HG03460 (cell line): ENCODE measurements at regions not wholly inside any gene's neighbourhood (a gene's known extent, or its start where the extent isn't known, plus 50 kb on each side); places are given as distances from the start of the nearest gene placed in this dataset.

Experiments
- ATAC-seq: cut with Tn5 transposase; IDR thresholded peaks from one replicate; pipeline ENCODE4 v1.9.1; 2021; ENCODE audit not compliant: unreplicated experiment

DNA sequence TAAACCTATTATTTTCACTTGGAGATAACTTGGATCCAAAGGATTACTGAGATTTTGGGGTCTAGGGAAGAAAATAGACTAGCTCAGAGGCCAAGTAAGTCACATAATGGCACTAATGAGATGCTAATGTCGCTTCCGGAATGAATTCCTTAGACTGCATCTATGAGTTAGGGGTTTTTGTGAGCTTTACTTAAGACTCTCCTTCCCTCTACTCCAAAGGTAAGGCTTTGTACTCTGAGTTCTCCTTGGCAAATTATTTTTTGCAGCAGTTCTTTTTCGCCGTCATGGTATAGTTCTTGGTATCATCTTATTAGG is 143.9 kb upstream of the KLF14 start:
- no peak for ATAC-seq

DNA sequence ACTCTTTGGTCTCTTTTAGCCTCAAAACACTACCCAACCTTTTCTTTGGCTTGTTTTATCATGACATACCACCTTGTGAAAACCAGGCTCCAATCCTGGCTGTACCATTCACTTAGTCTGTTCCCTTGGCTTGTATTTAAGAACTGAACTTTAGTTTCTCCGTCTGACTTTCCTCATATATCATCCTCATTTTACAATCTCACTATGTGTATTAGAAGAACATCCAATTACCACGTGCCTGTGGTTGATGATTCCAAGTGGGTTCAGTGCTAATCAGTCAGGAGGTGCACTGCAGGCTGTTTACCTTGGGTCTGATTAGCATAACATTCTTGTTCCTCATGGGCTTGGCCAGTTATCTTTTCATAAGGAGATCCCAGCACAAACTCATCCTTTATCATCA is 144.8 kb upstream of the KLF14 start:
- no peak for ATAC-seq

DNA sequence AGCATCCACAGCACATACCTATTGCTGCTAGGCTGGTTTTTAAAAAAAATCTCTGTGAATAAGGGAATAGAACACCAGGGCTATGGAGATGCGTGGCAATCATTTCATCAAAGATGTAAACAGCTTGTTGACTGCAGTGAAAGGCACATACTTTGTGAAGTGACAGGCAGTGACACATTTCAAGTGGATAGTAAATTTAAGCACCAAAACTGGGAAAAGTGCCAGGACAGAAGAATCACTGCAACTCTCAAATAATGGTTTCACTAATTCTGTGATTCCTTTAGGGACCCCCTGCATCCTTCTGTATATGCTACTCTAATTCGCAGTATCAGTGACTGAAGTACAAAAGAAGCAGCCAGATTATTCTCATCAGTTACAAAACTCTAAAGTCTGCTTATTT is 145.2 kb upstream of the KLF14 start:
- ATAC-seq, result no peak

DNA sequence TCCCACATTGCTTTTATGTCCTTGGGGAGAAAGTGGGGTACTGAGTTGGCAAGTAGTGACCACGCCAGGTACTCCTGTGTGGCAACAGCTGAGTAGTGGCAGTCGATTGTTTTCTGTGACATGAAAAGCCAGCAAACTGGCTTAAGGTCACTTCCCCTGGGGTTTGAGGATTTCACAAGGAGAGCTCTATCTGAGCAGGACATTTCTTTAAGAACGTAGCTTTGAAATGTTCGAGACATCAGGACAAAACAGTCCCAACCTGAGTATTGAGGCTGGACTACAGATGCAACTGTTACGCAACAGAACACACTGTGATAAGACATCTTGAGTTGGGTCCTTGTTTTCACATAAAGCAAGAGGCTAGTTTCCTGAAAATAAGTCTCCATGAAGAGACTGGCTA is 146.7 kb upstream of the KLF14 start:
- no peak for ATAC-seq

DNA sequence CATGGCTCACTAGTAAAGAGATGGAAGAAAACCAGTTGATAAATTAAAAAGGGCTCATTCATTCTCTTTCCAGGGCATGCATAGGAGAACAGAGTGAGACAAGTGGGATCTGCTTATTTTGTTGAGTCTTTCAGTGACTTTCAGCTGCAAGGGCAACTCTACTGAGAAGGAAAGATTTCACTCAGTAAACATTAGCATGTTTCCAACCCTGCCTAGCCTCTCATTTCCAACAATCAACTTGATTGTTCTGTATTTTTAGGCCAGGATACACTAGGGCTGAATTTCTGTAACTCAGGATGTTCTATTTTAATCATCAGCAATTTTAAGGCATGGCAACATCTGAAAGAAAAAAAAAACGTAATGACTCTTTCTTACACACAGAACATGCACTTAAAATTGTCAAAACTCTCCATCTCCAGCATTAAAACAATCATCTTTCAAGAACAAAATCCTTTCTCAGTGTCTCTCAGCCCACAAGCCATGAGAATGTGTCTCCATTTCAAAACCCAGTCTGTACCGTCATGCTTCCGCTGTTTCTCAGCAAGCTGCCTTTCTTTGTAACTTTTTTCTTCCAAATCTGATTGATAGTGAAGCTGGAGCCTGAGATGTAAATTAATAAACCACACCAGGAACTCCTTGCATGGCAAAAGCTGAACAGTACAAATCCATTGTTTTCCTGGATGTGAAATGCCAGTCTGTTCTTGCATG is 147.2 kb upstream of the KLF14 start:
- ATAC-seq, result no peak

DNA sequence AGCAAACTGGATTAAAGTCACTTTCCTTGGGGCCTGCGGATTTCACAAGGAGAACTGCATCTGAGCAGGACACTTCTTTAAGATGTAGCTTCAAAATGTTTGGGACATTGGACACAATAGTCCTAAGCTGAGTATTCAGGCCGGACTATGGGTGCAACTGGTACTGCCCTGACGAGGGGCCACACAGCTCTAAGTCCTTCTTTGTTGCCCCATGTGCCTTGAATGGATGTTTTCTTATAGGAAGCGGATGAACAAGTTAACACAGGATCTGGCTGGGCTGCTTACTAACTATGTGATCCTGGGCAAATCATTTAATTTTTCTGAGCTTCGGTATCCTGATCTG is 147.8 kb upstream of the KLF14 start:
- ATAC-seq, result no peak

DNA sequence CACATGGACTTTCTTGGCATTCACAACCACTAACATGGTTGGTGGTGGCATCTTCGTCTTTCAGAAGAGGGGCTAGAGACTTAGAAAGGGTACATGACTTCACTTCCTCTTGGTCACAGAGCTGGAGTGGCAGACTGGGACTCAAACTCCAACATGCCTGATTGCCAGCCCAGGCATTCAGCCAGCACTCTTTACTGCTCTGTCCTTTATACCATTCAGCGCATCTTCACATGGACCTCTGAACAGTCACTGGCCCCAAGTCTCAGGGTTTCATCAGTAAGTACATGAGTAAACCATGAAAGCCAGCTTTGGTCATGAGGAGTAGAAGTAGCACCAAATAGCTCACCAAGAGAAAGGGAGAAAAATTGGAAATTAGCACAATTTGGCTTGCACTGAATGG is 148.4 kb upstream of the KLF14 start:
- ATAC-seq, result no peak

DNA sequence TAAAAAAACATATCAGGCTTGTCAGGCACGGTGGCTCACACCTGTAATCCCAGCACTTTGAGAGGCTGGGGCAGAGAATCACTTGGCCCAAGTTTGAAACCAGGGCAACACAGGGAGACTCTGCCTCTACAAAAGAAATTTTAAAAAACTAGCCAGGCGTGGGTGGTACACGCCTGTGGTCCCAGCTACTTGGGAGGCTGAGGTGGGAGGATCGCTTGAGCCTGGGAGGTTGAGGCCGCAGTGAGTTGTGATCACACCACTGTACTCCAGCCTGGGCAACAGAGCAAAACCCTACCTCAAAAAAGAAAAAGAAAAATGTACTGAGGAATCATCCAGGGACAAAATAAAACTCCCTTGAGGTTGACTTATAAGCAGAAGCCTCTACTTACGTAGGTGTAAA is 149.9 kb upstream of the KLF14 start:
- no peak for ATAC-seq

DNA sequence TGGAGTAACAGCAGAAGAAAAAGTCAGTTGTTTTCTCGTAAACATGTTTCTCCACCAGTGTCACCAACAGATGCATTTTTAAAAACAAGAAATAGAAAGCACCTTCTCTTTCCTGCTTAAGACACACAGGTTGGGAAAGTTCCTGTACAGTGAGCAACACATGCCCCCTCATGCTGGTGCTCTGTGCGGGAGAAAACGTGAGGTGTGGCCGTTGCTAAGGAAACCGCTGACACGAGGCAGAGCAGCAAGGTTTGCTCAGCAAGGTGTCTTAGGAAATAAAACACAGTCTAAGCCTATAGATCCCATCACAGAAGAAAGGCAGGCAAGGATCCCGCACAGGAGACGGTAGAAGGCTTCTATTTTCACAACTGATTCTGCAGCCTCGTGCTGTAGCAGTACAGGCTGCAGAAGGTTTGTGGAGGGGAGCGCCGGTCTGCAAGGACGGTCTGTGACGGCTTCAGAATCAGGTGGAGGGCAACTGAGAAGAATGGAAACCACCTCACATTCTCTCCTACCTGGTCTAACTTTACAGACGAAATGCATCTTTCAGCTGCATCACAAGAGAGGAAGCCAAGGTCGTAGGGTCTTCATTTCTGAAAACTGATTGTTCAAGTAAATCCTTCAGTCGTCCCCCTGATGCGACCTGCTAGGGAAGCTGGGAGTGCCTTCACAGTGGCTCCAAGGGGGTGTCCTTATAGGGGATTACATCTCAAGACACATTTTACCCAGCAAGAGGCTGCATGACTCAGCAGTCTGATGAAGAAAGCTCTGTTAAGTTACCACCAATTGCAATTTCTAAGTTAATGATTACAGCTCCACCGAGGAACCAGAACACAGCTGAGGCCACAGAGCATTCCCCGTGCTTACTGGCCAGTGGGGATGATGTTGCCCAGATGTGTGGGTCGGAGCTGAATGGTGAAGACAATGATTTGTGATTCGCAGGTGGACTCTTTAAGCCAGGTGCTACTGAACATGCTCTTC is 150.7 kb upstream of the KLF14 start:
- peak; percentile 52 for ATAC-seq

DNA sequence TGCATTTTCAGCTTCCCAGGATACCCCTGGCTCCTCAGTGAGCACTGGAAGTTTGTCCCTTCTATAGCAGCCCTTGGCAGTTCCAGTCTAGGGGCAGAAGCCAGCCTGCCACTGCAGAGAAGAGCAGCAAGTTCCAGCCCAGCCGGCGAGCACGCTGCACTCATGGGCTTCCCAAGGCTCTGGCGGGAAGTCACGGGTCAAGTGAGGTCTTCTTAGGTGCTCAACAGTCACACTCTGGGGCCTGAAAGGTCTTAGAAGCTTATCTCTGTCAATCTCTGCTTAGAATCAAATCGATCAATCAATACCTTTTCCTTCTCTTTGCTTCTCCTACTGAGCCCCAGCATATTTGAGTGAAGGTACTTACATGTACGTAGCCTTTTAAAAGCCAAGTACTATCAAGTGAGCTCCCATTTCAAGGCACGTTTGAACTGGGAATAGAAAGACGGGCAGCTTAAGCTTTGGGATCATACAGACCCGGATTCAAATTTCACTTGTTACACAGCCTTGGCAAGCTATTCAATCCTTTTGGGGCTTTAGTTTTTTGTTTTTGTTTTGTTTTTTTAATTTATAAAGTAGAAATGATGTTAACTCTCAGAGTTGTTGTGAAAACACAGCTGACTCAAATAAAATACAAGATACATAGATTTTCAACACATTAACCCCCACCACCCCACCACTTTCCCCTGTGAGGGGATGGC is 152.6 kb upstream of the KLF14 start:
- no peak for ATAC-seq

DNA sequence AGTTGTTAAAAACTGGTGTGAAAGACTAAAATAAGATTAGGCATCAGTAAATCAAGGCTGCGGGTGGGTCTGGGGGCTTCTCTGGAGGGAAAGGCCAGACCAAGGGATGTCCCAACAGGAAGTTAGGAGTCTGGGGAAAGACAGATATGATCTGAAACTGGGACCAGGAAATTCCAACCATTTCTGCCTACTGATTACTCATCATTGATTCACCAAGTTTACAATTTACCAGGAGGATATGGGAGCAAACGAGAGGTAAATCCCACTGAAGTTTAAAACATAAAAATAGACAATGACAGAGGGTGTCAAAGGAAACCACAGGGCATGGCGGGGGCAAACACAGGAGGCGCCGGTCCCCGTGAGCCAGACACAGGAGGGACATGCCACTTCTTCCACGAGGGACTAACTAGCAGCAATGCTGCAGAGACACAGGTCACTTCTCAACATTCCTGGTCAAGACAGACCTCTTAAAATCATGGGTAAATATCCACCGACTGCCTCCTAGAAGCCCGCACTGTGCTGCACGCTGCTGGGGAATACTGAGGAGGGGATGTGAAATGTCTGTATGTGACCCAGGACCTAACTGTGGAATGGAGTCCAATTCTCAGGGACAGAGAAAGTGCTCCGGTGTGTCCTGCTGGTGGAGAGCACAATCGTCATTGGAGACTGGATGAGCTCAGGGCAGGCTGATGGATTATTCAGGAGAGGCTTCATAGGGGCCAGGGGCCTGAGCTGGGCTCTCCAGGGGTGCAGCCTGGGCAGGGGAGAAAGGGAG is 153.4 kb upstream of the KLF14 start:
- ATAC-seq, result no peak

DNA sequence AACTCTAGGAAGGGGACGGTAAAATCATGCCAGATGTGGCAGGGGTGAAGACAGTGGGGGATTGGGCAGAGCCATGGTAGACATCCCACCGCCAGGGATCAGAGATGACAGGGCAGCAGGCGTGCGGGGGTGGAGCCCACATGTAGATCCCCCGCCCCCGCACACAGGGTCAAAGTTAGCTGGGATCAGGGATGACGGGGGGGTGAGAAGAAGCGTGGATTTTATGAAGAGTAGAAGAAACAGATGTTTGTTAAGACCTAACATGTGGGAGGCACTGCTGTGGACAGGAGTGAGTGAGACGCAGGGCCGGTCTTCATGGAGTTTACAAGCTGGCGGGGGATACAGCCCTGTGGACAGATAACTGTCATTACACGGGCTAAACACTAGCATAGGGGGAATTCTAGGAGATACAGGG is 154.0 kb upstream of the KLF14 start:
- ATAC-seq, result no peak

DNA sequence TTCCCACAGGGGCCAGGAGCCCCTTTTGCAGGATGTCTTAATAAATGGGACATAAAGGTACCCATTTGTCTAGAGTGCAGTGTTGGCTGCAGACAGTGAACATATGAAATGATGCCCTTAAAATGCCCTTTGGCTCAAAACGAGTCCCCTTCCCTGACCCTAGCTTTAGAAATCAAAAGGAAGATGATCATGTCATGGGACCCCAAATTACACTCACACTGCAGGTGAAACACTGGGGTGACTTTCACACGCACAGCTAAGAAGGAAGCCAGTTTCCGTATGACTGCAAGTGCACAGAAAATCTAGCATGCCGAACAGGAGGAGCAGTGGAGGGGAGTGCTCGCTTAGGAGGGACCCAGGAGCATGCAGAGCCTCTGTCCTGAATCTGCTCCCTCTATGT is 154.5 kb upstream of the KLF14 start:
- ATAC-seq, result no peak

DNA sequence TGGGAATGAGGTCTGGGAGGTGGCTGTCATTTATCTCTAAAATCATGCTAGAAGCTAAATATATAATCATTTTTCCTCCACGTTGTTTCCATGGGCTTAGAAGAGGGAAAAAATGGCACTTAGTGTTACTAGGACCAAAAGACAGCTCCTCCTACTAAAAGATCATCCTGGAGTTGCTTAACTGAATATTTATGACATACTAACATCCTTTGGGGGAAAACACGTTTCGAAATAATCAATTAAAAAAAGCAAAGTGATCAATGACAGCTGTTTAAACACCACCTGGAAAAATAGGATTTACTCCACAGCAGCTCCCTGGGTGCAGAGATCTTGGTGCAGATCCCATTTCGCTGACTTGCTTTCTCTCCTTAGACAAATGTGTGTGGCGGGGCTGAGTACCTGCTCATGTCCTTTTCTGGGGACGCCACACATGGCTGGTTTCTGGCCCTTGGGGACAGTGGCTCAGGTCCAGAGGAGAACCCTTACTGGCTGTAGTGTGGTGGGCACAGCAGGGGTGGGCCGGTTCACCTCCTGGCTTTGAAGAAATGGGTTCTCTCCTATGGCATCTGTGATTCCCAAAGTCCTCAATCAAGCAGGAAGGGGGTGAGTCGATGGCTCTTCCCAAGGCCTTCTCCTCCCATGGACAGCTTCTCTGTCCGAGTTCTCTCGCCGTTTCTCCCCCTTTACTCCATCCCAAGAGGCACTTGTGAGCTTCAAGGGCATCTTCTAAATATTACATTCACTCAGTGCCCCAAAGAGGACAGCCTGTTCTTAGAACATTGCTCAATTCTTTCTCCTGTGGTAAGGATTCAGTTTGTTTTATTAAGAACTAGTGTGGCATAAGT is 156.4 kb upstream of the KLF14 start:
- no peak for ATAC-seq

DNA sequence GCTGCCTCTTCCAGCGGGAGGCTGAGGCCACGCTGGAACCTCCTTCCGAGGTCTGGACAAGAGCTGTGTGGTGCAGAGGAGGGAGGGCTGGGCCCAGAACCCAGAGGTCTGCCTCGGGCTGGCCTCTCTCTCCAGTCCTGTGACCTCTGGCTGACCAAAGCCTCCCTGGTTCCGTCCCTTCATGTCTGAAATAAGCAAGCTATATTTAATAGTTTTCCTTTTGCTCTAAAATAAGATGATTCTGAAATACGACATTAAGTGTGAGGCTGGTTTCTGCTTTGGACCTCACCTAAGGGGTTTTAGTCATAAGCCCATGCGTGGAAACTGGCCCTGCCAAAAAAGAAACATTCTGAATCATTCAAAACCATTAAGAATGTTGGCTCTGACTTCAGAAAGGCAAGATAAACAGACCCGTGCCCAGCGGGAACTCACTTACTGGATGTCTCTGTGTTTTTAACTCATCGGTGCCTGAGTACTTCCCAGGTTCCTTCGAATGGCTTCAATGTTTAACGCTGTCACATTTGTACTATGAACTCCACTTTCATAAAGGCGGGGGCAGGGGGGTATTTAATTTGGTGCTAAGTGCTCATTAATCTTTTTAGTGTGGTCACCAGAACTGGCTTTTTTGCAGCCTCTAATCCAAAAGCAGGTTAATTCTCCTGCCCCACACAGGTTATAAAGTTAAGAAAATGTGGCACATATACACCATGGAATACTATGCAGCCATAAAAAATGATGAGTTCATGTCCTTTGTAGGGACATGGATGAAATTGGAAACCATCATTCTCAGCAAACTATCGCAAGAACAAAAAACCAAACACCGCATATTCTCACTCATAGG is 157.5 kb upstream of the KLF14 start:
- ATAC-seq, result no peak

DNA sequence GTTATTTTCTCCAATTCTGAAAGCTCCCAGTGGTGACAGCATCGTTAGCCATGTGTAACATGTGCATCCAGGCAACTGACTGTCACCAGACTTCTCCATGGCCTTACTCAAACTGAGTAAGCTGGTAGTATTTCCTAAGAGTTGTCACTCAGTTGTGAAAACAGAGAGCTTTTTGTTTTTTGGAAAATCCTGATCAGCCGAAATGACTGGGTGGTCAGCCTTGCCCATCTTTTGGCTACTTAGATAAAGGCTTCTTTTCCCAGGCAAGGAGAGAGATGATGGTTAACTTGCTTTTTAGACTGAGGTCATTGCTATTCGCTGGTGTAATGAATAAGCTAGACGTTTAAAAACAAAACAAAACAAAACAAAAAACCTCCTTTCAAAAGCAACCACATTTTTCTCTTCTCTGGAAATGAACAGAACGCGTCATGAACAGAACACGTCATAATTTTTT is 159.5 kb upstream of the KLF14 start:
- no peak for ATAC-seq

DNA sequence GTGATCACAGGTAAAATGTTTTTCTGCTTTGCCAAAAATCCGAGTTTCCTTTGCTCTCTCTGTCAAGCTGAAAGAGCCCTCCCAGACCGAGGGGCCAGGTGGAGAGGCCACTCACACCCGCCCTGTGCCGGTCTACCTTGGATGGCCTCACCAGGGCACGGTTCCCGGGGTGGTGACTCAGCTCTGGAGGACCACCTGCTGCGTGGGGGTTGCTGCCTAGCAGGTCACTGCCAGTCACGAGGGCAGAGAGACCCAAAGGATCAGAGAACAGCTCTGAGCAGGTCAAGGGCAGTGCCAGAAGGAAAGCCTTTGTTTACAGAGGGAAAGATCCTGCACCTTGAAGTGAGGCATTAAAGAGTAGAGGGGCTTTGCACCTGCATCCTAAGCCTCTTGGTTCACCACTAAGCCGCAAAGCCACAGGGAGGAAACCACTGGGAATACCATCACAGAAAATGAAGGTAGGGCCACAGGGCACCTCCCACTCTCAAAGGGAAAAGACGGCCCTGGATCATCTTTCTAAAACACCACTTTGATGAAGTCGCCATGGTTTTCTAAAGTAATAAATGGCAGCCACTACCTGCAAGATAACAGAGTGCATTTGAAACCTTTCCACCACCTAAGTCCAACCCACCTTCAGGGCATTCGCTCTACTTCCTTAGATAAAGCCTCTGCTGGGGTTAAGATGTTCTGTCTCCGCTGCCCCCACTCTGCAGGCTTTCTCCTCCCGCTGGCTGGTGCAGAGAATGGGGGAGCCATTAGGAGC is 160.3 kb upstream of the KLF14 start:
- no peak for ATAC-seq

DNA sequence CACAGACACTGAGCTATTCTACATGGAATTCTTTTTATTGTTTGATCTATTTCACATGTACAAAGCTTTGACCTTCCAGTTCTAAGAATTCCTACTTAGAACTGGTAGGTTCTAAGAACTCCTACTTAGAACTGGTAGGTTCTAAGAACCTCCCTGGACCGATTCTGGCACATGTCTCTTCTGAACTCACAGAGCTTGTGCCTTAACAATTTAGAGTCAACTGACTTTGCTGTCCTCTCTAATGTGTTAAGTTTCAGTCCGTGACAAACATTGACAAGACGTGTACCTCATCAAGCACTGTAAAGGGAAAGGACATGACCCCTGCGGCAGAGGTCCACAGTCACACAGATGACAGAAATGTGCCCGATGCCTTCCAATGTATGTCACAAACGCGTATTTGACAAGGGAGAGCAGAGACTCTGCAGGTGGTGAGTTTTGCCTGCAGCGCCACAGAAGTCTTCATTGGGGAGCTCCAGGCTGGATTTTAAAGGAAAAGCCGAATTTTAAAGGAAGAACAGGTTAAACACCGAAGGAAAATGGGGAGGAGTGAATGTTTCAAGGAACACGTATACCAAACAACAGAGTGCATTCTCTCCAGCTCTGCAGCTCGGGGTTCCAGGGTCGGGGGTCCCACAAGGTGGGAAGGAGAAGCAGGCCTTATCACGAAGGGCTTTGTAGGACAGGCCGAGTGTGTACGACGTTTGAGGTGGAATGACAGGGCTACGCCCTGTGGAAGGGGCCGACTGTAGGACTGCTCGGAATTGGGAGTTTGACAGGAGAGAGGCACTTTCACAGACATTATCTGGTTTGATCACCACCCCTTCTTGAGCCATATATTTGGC is 161.1 kb upstream of the KLF14 start:
- ATAC-seq, result no peak
